Mucosa of descending colon (tissue), 3 donors: ENCODE measurements at regions not wholly inside any gene's neighbourhood (a gene's known extent, or its start where the extent isn't known, plus 50 kb on each side); places are given as distances from the start of the nearest gene placed in this dataset.

Experiments used
- ATAC-seq: fragments of 200-7000 bp; cut with Tn5 transposase; one replicate; pipeline ENCODE4 v1.9.1; 2020; ENCODE audit warnings: mild to moderate bottlenecking, moderate library complexity
- DNase-seq, 3 donors: peaks; one replicate each; pipeline ENCODE4 v3.0.0-alpha.2; 2020
- H3K36me3 ChIP-seq: fragments of 200-600 bp; one replicate; pipeline ENCODE4 v1.8.0; 2021; ENCODE audit warnings: low read depth, mild to moderate bottlenecking
- H3K4me1 ChIP-seq: fragments of 200-600 bp; one replicate; pipeline ENCODE4 v1.8.0; 2021; ENCODE audit warnings: low read depth, mild to moderate bottlenecking
- H3K4me3 ChIP-seq: fragments of 200-600 bp; one replicate; pipeline ENCODE4 v1.8.0; 2021; ENCODE audit warnings: mild to moderate bottlenecking
- H3K9me3 ChIP-seq: fragments of 200-600 bp; one replicate; pipeline ENCODE4 v1.8.0; 2021; ENCODE audit warnings: mild to moderate bottlenecking
- CTCF ChIP-seq: fragments of 200-600 bp; IDR thresholded peaks from one replicate; pipeline ENCODE4 v1.8.0; 2022; ENCODE audit warnings: antibody characterized with exemption, mild to moderate bottlenecking
- intact Hi-C, 2 donors: fragments of 100-400 bp; cut with DNase I in 1 of 2; cut with micrococcal nuclease in 1 of 2; formaldehyde crosslinking; loops; one replicate each; pipeline versions ENCODE4 v1.11.0 to v1.11.1; 2022; cut with DNase I, micrococcal nuclease
- donor health status: DM: no; HTN: no; CAD: no; lungs with moderate emphysema.
- donor health status: DM: no; HTN: no; CAD: no.
- donor health status: DM: no; HTN: yes; CAD: no.

DNA sequence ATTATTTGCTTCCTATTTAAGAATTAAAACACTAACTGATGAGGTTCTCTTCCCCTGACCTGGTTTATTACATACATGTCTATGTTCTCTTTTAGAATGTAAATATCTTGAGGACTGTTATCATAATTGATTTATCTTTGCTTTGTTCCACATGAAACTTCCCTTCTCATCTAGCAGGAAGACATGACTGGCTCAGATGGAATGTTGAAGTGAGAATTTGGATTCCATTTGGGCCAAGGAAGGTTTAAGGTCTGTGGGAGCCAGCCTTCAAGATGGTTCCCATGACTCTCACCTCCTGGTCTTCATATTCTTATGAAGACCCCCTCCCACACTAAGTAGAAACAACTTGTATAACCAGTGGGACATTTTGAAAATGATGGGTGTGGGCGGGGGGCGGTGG, 222.2 kb upstream of the GADL1 start:
- Histone ChIP-seq H3K36me3 (no peaks in the 10 kb centered on the region), H3K4me1 (no peaks in the 10 kb centered on the region), H3K4me3 (no peak overlapping the region), H3K9me3 (no peaks in the 10 kb centered on the region)
- TF ChIP-seq CTCF = no peak
- DNase-seq (no peak), ATAC-seq (no peak)
- intact Hi-C loops = no loop called here

- no peak for TF ChIP-seq CTCF
- DNase-seq (no peak), ATAC-seq (no peak)
- Histone ChIP-seq H3K4me1 (no peaks in the 10 kb centered on the region), H3K4me3 (no peak overlapping the region), H3K9me3 (no peaks in the 10 kb centered on the region), H3K36me3 (no peaks in the 10 kb centered on the region)
- intact Hi-C loops = no loop called here
Measured at GRCh38 chr3:31117854-31118253, 223.4 kb upstream of the GADL1 start.

DNA sequence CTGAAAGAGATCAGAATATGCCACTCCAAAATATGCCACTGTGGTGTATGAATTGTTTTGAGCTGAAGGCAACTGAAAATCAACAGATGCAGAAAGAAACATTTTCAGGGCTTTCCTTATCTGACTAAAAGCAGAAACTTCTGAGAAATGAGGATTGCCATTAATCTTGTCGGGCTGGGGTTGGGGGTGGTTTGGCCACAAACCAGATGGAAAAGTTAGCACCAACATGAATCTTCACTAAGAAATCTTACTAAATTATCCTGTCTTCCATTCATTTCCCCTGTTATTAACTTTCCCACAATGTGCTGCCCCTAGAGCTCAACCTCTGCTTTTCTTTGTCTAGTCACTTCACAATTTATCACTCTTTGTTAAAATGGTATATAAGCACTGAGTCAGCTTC, 229.9 kb upstream of the GADL1 start:
- no peak for TF ChIP-seq CTCF
- no peak overlapping the region for H3K4me3 ChIP-seq
- no peaks in the 10 kb centered on the region for H3K36me3 ChIP-seq
- no peaks in the 10 kb centered on the region for H3K4me1 ChIP-seq
- H3K9me3 ChIP-seq = peaks cover 4% of the 10 kb centered on the region
- DNase-seq (no peak), ATAC-seq (no peak)
- intact Hi-C loops = no loop called here

- intact Hi-C loops = no loop called here
- Histone ChIP-seq H3K9me3 (peaks cover 4% of the 10 kb centered on the region), H3K4me3 (no peak overlapping the region), H3K36me3 (no peaks in the 10 kb centered on the region), H3K4me1 (no peaks in the 10 kb centered on the region)
- DNase-seq (no peak), ATAC-seq (no peak)
- no peak for TF ChIP-seq CTCF
Measured at GRCh38 chr3:31125413-31126020, 231.1 kb upstream of the GADL1 start.

- no peaks in the 10 kb centered on the region for H3K4me1 ChIP-seq
- DNase-seq (no peak), ATAC-seq (no peak)
- H3K36me3 ChIP-seq = no peaks in the 10 kb centered on the region
- peaks cover 4% of the 10 kb centered on the region for H3K9me3 ChIP-seq
- no peak overlapping the region for H3K4me3 ChIP-seq
- intact Hi-C loops = no loop called here
- TF ChIP-seq CTCF = no peak
Measured at GRCh38 chr3:31129241-31129640, 234.8 kb upstream of the GADL1 start.
